PFSK-1 (cell line): ENCODE measurements at regions not wholly inside any gene's neighbourhood (a gene's known extent, or its start where the extent isn't known, plus 50 kb on each side); places are given as distances from the start of the nearest gene placed in this dataset.

Experiments
- FOXP2 ChIP-seq: optimal IDR thresholded peaks from 2 replicates; pipeline ENCODE3; 2011; ENCODE audit warnings: borderline replicate concordance, control low read depth, inconsistent platforms; ENCODE audit not compliant: insufficient read depth; ENCODE audit errors: extremely low read length, extremely low read depth
- POLR2AphosphoS5 ChIP-seq: IDR thresholded peaks from 2 replicates; pipeline ENCODE4 v1.6.1; 2012; ENCODE audit warnings: low read depth, mild to moderate bottlenecking, control low read depth, low read length, moderate library complexity
- SIN3A ChIP-seq: IDR thresholded peaks from 2 replicates; pipeline ENCODE4 v1.6.1; 2012; ENCODE audit warnings: mild to moderate bottlenecking, low read length, moderate library complexity, borderline replicate concordance; ENCODE audit not compliant: insufficient read depth
- TAF1 ChIP-seq: IDR thresholded peaks from 2 replicates; pipeline ENCODE4 v1.6.1; 2012; ENCODE audit warnings: low read length, control low read depth, borderline replicate concordance; ENCODE audit not compliant: insufficient read depth
- TF ChIP-seq, protein P1 (sequence below), 2 experiments: IDR thresholded peaks; 2 replicates each; pipeline versions ENCODE4 v1.6.1 to v1.8.0; 2011 to 2012; ENCODE audit warnings: low read depth in 2 of 2, low read length in 2 of 2, control low read depth in 1 of 2, inconsistent platforms in 1 of 2, mild to moderate bottlenecking in 1 of 2, moderate library complexity in 1 of 2; ENCODE audit not compliant: insufficient read depth in 1 of 2

- TF ChIP-seq, protein P1, sequence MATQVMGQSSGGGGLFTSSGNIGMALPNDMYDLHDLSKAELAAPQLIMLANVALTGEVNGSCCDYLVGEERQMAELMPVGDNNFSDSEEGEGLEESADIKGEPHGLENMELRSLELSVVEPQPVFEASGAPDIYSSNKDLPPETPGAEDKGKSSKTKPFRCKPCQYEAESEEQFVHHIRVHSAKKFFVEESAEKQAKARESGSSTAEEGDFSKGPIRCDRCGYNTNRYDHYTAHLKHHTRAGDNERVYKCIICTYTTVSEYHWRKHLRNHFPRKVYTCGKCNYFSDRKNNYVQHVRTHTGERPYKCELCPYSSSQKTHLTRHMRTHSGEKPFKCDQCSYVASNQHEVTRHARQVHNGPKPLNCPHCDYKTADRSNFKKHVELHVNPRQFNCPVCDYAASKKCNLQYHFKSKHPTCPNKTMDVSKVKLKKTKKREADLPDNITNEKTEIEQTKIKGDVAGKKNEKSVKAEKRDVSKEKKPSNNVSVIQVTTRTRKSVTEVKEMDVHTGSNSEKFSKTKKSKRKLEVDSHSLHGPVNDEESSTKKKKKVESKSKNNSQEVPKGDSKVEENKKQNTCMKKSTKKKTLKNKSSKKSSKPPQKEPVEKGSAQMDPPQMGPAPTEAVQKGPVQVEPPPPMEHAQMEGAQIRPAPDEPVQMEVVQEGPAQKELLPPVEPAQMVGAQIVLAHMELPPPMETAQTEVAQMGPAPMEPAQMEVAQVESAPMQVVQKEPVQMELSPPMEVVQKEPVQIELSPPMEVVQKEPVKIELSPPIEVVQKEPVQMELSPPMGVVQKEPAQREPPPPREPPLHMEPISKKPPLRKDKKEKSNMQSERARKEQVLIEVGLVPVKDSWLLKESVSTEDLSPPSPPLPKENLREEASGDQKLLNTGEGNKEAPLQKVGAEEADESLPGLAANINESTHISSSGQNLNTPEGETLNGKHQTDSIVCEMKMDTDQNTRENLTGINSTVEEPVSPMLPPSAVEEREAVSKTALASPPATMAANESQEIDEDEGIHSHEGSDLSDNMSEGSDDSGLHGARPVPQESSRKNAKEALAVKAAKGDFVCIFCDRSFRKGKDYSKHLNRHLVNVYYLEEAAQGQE (IDR thresholded peaks at IDR 0.05; ENCODE audit: insufficient read depth in 1 of 2, low read depth in 2 of 2, low read length in 2 of 2), result no peak
- TF ChIP-seq POLR2AphosphoS5, result no peak
- no peak for TF ChIP-seq TAF1
- TF ChIP-seq SIN3A, result no peak
- no peak for TF ChIP-seq FOXP2
Observed at GRCh38 chr12:126224032-126224431, 1158.8 kb downstream of the AACS start.
